ENCODE measurements at regions not wholly inside any gene's neighbourhood (a gene's known extent, or its start where the extent isn't known, plus 50 kb on each side); places are given as distances from the start of the nearest gene placed in this dataset.
"Not testable (repeated sequence)": the region's sequence is repeated elsewhere in the genome, so short reads cannot be mapped to it uniquely, and the experiment has no call there.

- no peak for DNase-seq (ENCODE audit: low spot score)
Observed at GRCh38 chr14:81584495-81584894, 50.8 kb upstream of the SEL1L start.

- DNase-seq (ENCODE audit: low spot score), result no peak
Observed at GRCh38 chr14:81589381-81590065, 55.9 kb upstream of the SEL1L start.

GRCh38 chr14:81591266-81591665 lies 57.6 kb upstream of the SEL1L start:
- no peak for DNase-seq (ENCODE audit: low spot score)

GRCh38 chr14:81594012-81594411 lies 60.4 kb upstream of the SEL1L start:
- no peak for DNase-seq (ENCODE audit: low spot score)

GRCh38 chr14:81605660-81606059 lies 72.0 kb upstream of the SEL1L start:
- DNase-seq (ENCODE audit: low spot score), result no peak

- no peak for DNase-seq (ENCODE audit: low spot score)
Observed at GRCh38 chr14:81613341-81614045, 79.8 kb upstream of the SEL1L start.

- DNase-seq (ENCODE audit: low spot score), result not testable (repeated sequence)
Observed at GRCh38 chr14:81614302-81614701, 80.6 kb upstream of the SEL1L start.

GRCh38 chr14:81618695-81619094 lies 85.0 kb upstream of the SEL1L start:
- DNase-seq (ENCODE audit: low spot score), result no peak

- DNase-seq (ENCODE audit: low spot score), result no peak
Observed at GRCh38 chr14:81619816-81620215, 86.2 kb upstream of the SEL1L start.

GRCh38 chr14:81623771-81624396 lies 90.2 kb upstream of the SEL1L start:
- DNase-seq (ENCODE audit: low spot score), result not testable (repeated sequence)

GRCh38 chr14:81625343-81625742 lies 91.7 kb upstream of the SEL1L start:
- DNase-seq (ENCODE audit: low spot score), result no peak

GRCh38 chr14:81632157-81632556 lies 98.5 kb upstream of the SEL1L start:
- DNase-seq (ENCODE audit: low spot score), result no peak

- DNase-seq (ENCODE audit: low spot score), result no peak
Observed at GRCh38 chr14:81633496-81633895, 99.8 kb upstream of the SEL1L start.

GRCh38 chr14:81637639-81638038 lies 104.0 kb upstream of the SEL1L start:
- no peak for DNase-seq (ENCODE audit: low spot score)

- no peak for DNase-seq (ENCODE audit: low spot score)
Observed at GRCh38 chr14:81638656-81639280, 105.1 kb upstream of the SEL1L start.

GRCh38 chr14:81653626-81654025 lies 120.0 kb upstream of the SEL1L start:
- no peak for DNase-seq (ENCODE audit: low spot score)

- DNase-seq (ENCODE audit: low spot score), result no peak
Observed at GRCh38 chr14:81655423-81656314, 122.0 kb upstream of the SEL1L start.

- no peak for DNase-seq (ENCODE audit: low spot score)
Observed at GRCh38 chr14:81656811-81657210, 123.2 kb upstream of the SEL1L start.

GRCh38 chr14:81662066-81662465 lies 128.4 kb upstream of the SEL1L start:
- DNase-seq (ENCODE audit: low spot score), result no peak

GRCh38 chr14:81662570-81663197 lies 129.0 kb upstream of the SEL1L start:
- DNase-seq (ENCODE audit: low spot score), result no peak

- no peak for DNase-seq (ENCODE audit: low spot score)
Observed at GRCh38 chr14:81668626-81669274, 135.1 kb upstream of the SEL1L start.

All from CD4-positive, alpha-beta T cell treated with Interleukin-6 at 100 ng/mL for 8 hours (primary cell).